ENCODE measurements at regions not wholly inside any gene's neighbourhood (a gene's known extent, or its start where the extent isn't known, plus 50 kb on each side); places are given as distances from the start of the nearest gene placed in this dataset.

DNA sequence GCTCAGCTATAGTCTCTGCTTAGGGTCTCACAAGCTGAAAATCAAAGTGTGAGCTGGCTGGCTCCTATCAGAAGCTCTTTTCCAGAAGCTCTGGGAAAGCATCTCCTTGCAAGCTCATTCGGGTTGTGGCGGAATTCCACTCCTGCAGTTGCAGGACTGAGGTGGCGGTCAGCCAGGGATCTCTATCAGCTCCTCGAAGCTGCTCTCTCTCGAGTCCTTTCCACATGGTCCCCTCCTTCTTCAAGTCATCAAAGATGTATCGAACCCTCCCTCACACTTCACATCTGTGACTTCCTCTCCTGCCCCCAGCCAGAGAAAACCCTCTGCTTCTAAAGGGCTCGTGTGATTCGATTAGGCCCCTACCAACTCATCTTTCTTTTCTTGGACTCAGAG, 141.7 kb downstream of the ZFP36L2 start:
- no peak for DNase-seq

DNA sequence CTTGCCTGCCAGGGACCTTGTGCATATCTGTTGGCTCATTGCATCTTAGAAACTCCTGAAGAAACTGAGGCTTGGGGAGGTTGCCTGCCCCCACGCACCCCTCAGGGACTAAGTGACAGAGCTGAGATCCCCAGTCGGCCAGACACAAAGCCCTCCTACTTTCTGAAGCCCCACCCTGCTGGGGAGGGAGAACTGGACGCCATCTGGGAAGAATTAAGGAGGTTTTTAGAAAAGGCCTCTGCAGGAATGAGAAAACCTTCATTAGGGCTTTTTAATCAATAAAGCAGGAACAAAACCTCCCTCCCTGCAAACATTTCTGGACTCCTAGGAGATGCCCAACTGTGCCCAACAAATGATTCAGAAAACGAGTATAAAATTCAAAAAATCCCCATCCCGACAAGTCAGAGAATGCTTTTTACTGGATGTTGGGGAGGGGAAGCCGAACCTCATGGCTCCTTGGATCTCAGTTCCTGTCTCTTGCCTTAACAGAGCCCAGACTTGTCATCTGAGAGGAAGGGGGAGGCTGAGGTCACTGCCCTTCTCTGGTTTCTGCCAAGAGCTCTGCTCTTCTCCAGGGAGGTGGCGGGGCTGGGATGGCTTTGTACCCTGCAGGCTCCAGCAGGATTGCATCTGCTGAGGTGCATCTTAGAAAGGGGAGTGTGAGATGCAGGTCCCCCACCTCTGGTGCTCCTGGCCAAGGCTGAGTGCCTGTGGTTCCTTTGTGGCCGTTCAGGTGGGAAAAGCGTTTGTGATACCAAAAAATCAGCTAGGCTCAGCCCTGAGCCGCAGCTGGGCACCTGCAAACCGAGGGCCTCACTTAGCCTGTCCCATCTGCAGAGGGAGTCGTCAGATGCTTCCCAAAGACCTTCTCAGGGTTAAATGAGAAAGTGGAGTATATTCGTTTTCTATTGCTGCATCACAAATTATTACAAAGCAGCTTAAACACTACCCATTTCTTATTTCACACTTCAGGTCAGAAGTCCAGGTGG, 142.4 kb downstream of the ZFP36L2 start:
- no peak for DNase-seq

DNA sequence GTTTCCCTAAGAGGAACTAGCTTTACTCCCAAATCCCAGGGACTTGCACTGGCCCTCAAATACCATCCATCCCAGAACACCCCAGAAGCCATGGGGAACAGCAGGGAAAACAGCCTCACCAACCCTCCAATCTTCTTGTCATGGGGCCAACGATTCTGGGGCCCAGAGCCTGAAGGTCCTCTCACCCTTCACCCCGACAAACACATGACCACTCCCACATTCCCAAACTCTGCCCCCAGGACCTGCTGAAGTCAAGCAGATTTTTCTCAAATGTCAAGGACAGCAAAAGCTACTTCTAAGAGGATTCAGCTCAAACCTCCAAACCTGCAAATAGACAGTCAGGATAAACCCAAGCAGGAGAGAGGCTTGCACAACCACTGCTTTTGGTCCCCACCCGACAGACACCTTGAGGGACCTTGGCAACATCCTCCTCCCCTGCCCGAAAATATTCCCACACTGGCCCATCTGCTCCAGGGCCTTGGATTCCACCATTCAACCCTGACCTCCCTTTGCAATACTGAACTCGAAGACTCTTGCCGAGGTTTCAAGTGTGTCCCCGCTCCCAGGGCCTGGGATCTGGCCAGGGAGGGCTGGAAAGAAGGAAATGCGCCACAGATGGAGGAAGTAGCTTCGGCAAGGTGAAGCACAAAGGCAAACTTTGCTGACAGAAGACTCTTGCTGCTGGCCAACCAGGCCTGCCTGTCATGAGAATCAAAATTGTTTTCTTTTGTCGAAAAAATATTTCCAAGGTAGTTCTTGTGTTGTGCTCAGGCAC, 143.3 kb downstream of the ZFP36L2 start:
- DNase-seq: no peak

DNA sequence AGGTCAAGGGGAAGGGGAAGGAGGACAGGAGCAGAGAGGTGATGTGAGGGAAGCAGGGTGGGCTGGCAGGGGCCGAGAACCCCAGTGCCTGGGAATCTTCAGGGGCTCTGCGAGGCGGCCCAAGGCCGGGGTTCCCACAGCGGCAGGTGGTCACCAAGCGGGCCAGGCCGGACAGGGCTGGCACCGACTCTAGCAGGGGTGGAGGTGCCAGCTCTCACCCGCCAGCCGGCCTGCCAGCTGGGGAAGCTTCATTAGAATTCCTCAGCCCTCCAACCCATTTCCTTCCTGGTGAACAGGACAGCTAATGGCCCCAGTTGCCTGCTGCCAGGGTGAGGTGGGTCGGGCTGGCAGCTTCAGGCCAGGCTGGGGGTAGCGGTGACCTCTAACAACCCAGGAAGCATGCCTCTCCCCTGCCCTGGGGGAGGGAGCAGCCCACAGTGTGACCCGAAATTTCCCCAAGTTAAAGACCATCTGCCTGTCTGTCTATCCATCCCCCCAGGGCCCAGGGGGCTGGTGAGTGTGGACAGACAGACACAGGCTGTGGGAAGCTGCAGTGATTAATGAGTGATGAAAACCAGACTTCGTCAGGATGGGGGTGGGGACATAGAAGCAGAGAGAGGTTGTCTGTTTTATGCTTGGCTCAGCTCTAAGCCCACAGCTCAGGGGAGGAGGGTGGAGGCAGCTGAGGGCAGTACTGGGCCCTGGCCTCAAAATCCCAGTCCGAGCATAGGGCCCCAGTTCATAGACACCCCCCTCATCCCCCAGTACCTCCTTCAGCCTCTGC, 144.1 kb downstream of the ZFP36L2 start:
- no peak for DNase-seq

DNA sequence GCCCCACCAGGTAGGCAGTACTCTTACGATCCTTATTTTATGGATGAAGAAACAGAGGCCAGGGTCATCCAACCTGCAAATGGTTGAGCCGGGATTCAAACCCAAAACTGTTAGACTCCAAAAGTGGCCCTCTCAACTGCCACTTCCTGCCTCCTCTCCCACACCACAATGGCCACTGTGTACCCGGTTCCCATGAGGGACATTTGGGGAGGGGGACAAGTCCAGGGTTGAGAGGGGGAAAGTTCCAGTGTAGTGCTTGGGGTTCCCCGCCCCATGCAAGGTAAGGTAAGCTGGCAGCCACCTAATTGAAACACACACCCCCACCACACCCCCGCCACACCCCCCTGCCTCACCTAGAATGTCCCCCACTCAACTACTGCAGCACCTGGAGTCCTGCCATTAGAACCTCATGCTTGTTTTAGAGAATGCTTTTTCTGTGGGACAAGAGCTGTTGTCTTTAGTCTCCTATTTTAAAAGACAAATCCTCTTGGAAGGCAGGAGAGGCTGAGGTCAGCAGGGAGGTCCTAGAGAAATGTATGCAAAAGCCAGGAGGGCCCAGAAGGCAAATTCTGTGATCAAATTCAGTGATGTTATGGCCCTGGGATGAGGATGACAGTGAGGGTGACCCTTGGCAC, 145.2 kb downstream of the ZFP36L2 start:
- no peak for DNase-seq

DNA sequence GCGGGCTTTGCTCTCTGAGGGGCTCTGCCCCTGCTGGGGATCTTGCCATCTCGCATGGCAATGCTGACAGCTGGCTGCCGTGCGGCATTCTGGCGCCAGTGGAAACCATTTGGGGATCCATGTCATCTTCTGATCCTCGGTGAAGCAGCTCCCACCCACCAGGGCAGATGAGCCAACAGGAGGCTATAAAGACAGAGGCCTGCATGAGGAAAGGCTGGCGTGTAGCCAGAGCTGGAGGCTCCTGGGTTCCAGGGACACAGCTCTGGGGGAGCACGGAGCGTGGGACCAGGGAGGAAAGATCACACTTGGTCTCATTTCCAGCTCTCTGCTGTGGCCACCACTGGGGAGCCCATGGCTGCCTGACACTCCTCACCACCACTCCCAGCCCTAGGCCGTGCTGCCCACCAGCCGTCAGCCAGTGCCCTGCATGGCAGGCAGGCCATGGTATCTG, 145.8 kb downstream of the ZFP36L2 start:
- DNase-seq: no peak

DNA sequence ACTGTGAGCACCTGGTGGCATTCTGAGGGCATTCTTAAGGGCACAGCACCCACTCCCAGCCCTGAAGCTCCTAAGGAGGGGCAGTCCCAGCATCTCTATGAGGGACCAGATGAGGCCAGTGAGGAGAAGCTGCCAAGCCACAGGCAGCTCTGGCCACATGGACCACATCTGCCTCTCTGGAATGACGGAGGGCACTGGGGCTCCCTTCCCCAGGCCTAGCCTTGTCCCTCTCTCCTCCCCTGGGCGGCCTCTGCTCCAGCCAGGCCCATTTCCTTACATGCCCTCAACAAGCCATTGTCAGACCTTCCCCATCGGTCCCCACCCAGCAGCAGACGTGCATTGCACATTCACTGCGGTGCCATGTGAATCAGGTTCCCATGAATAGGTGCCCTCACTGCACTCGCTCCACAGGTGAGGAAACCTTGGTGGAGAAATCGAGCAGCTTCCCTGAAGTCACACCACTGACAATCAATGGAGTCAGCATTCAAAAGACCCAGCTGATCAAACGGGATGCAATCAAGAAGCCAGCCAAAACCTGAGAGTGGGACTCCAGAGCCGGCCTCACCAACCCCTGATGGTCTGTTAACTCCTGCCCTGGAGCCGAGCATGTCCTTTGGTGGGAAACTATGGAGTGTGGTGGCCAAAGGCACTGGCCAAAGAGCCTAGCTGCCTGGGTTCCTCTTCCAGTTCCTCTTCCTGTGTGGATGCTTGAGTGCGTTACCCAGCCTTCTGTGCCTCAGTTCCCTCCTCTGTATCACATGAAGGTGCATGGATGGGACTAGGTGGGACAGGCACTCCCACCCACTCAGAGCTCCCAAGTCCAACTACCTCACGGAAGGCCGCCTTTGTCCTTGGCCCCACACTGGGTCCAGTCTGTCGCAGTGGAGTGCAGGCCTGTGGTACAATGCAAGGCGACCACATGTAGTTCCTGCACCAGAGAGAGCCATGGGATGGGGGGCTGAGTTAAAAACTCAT, 147.3 kb downstream of the ZFP36L2 start:
- DNase-seq: no peak

DNA sequence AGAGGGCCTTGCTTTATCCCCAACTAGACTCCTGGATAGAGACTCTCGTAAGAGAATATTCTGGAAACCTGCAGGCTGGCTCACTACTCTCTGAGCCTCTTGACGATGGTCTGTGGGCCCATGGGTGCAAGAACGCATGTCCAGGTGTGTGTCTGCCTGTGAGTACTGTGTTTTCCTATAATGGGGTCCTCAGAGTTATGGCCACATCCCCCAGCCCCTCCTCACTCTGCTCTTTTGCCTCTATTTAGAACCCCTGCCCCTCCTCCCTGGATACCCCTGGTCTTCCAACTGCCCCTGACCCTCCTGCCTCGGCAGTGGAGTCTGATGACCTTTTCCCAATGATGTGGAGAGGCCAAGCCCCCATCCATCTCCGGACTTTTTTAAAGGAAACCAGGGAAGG, 148.1 kb downstream of the ZFP36L2 start:
- no peak for DNase-seq

DNA sequence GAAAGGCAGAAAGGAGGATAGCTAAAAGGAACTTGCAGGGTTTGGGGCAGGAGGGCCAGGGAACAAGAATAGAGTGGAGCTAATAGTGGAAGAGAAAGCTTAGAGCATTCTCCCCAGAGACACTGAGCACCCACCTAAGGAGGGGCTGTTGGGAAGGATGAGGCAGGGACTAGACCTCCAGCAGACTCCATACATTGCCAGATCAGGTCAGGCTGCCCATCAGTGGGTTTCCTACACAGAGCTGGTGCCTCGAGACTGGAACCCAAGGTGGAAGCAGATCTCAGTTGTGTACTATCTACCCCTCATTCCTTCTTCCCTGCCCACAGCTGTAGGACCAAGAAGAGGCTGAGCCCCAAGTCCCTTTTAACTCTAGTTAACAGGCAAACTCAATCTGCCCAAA, 148.5 kb downstream of the ZFP36L2 start:
- DNase-seq: no peak

DNA sequence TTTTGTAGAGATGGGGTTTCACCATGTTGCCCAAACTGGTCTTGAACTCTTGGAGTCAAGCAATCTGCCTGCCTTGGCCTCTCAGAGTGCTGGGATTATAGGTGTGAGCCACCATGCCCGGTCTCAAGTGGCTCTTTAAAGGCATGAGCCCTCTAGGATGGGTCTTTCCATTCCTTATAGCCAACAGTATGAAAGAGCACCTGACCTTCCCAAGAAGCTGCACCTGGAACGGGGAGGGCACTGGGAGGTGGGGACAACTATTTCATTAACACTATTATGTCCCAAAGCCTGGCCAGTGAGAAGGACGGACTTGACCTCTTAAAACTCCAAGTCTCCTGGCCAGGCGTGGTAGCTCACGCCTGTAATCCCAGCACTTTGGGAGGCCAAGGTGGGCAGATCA, 149.7 kb downstream of the ZFP36L2 start:
- DNase-seq: no peak

DNA sequence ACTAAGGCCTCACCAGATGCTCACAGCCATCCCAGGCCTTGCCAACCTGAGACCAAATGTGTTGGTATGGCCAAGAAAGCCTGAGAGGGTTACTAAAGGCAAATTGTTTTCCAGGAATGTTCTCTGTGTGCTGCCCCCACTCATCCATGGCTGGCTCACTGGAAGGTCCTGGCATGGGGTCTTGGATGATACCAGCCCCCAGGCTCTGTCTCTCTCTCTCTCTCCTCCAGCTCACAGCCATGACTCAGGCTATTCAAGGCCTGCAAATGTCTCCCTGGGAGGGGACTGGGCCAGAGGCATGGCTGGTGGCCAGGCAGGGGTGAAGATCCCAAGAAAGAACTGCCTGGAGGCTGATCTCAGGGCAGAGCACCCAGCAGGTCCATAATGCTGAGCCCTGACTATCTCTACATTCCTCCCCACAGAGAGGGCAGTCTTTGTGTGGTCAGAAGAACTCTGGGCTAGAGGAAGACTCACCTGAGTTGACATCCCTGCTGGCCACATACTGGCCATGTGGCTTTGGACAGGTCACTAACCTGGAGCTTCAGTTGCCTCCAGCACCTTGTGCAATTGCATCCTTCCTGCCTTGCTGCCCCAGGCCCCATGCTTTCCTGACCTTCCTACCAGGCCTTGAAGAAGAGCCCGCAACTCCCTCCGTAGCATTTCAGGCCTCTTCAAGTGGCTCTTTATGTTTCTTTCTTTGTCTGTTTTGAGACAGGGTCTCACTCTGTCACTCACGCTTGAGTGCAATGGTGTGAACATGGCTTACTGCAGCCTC, 150.4 kb downstream of the ZFP36L2 start:
- DNase-seq: no peak

DNA sequence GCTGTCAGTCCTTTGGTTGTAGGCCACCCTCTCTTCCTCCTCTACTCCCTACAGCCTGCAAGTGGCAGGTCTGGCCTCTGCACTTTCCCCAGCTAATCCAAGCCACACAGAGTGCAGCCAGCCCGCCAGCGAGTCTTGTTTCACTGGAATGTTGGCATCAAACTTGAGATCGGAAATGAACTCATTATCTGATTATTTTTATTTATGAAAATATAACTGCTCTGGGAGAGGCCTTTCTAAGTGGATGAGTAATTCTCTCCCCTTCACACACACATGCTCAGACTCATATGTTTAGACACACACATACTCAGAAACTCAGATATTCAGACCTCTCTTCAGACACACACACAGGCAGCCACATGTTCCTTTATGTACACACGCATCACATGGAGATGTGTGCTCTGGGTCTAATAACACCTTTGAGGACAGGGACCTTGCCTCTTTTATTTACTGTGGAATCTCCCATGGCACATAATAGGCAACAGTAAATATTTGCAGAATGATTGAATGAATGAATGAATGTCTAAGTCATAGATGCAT, 151.3 kb downstream of the ZFP36L2 start:
- no peak for DNase-seq

DNA sequence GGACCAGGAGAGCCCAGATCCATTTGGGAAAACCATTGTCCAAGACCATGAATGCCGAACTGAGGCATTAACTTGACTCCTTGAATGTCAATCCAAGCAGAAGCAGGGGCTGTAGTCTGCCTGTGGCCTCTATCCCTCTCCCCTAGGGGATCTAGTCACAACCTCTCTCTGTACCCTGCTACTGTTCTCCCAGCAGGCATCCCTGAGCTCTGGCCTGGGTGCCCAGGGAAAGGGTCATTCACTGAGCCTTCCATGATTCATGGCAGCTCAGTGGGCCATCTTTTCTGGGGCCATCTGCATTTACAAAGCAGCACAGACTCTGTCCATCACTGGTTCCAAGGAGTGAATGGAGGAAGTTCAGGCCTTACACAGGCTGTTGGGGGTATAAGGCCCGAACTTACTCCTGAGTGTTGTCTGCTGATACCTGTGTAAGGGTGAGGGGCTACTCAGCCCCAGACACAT, 151.8 kb downstream of the ZFP36L2 start:
- no peak for DNase-seq

DNA sequence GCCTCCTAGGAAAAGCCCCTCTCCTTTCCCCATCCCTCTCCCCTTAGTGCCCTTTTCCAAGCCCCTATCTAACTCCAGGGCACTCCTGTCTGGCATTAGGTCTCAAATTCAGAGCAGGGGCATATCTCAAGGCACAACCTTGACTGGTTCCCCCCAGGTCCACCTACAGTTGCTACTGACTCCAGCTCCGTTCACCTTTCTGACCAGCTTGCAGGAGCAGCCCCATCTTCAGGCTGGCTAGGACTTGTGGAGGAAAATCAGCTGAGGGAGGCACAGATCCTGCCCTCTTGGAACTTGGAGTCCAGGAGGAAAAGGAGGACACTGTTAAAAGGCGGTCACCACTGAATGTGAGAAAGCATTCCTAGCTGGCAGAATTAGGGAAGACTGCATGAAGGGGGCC, 152.4 kb downstream of the ZFP36L2 start:
- no peak for DNase-seq

DNA sequence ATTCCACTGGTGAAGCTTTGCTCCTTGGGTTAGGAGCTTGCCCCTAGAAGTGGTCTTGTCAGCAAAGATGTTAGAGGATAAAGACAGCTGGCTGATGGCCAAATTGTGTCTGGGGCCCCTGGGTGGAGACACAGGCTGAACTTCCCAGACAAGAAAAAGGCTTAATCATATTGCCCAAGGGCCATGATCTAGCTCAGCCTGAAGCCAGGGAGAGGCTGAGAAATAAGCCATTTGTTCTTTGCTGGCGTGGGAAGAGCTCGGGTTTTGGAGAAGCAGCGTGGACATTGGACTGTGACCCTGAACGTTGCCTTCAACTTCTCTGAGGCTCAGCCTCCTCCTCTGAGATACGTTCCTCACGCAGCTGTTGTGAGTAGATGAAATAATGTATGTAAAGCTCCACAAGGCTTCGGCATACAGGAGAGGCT, 153.0 kb downstream of the ZFP36L2 start:
- DNase-seq: no peak

DNA sequence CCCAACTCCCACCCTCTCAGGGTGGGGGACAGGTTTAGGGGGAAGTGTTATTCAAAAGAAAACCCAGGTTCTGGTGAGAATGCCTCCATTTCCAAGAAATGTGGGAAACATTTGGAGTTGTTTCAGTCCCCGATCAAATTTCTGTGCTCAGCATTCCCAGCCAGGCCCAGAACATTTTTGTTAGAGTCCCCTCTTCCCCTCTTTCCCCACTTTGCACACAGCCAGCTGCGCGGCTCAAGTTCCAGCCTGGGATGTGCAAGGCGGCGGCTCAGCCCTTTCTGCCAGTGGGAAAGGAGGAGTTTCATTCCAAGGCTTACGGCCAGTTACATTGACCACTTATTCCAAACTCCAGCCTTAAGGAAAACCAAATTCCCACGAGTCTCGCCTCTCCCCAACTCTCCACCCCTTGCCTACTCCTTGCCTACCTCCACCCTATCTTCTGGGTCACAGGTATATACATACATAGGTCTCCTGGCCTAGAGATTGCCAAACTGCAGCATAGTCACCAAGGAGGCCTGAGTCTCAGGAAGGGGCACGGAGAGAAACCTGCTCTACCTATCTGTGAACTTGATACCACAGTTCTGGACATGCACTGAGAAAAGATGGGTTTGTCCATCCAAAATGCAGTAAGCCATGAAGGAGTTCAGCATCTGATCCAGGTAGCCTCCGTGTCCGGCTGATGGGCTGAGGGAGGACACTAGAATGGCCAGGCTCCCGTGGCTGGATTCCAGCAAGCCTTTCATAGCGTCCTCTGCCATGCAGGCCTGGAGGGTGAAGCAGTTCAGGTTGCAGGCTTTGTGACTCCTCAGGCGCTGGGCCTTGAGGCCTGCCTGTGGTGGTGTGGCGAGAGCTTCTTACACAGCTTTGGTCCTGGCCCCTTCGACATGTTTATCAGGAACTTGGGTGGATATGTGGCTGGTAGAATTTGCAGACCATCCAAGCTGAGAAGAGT, 154.5 kb downstream of the ZFP36L2 start:
- DNase-seq: no peak

DNA sequence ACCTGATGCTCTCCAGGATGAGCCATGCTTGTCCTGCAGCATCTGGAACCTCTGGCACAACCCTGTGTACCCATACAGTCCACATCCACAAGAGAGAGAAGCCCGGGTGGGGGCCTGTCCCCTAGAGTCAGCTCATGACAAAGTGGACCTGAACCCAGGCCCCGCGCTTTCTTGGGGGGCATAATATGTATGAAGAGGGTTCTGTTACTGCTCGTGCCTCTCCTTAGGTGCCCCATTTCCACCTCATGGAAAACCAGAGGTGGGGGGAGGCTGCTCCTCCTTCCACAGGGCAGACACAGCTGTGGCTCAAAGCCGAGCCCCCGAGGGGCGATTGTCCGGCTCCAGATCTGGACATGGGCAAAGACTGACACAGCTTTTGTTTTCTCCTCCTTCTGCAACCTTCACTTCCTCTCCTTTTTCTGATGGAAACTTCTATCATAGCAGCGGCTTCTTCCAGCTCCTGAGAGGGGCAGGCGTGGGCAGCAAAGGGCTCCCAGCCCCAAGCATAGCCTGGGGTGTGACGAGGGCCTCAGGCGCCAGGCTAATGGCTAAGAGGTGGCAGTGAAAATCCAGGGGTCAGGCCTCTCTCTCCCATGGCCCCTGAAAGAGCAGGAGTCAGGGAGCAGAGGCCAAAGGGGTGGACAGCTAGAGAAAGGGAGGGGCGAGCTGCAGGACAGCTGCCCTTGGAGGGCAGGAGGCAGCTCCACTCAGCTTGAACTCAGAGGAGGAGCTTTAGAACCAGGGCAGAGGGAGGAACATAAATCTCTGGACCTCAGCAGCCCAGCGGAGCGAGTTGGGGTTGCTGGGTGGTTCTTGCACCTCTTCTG, 155.5 kb downstream of the ZFP36L2 start:
- DNase-seq: no peak

DNA sequence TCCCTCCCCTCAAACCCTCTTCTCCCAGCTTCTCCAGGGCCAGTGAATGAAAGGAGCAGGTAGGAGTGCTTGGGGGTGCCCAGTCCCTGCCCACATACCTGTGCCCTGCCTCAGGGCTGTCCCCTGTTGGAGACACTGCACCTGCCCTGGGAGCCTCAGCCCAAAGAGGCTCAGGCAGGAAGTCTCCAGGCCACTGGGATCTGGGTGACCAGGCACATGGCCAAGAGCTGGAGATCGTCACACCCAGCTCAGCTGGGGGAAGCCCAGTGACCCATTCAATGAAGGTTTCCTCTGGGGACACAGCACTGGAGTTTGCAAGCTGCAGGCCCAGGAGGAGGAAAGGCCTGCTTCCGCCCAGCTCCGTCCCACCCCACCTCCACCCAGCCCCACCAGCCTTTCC, 156.4 kb downstream of the ZFP36L2 start:
- DNase-seq: no peak
